Sigmoid colon (tissue), 6 donors: ENCODE measurements at regions not wholly inside any gene's neighbourhood (a gene's known extent, or its start where the extent isn't known, plus 50 kb on each side); places are given as distances from the start of the nearest gene placed in this dataset.
A peak's percentile ranks its signal among the peaks of the same experiment; 100 is the strongest.

Experiments
- DNase-seq: peaks from one replicate; pipeline ENCODE4 v3.0.0-alpha.2; 2019
- H3K27ac ChIP-seq, 4 donors: fragments of 200-600 bp; sonication (generic); one replicate each; pipeline ENCODE4 v1.5.1; 2016 to 2019; ENCODE audit warnings: mild to moderate bottlenecking in 1 of 4
- H3K27me3 ChIP-seq, 3 donors: fragments of 200-600 bp; sonication (generic); one replicate each; pipeline ENCODE4 v1.5.1; 2019; ENCODE audit warnings: mild to moderate bottlenecking in 1 of 3
- H3K36me3 ChIP-seq, 4 donors: fragments of 200-600 bp; sonication (generic); one replicate each; pipeline ENCODE4 v1.5.1; 2016 to 2019
- H3K4me1 ChIP-seq, 4 donors: fragments of 200-600 bp; sonication (generic); one replicate each; pipeline ENCODE4 v1.5.1; 2017 to 2019
- H3K4me3 ChIP-seq, 4 donors: fragments of 200-600 bp; sonication (generic); one replicate each; pipeline ENCODE4 v1.5.1; 2017 to 2019; ENCODE audit warnings: mild to moderate bottlenecking in 2 of 4, moderate library complexity in 1 of 4
- H3K9me3 ChIP-seq, 4 donors: fragments of 200-600 bp in 3 of 4; sonication (generic) in 3 of 4; one replicate each; pipeline versions ENCODE4 v1.5.1 to v1.6.1; 2013 to 2019
- EP300 ChIP-seq, 4 donors: sonication (generic); formaldehyde crosslinking; IDR thresholded peaks; one replicate each; pipeline ENCODE4 v1.6.1; 2017; ENCODE audit warnings: antibody characterized with exemption in 4 of 4
- POLR2A ChIP-seq, 2 donors: fragments of 450-650 bp; IDR thresholded peaks; one replicate each; pipeline ENCODE4 v1.6.1; 2016; ENCODE audit warnings: antibody characterized with exemption in 2 of 2, mild to moderate bottlenecking in 2 of 2, moderate library complexity in 2 of 2
- POLR2AphosphoS5 ChIP-seq, 4 donors: sonication (generic); formaldehyde crosslinking; IDR thresholded peaks; one replicate each; pipeline ENCODE4 v1.6.1; 2017; ENCODE audit warnings: antibody characterized with exemption in 4 of 4
- WGBS, 2 donors: extraction: QIAGEN DNeasy Blood & Tissue Kit; methylation state at CpG; one replicate each; pipeline ENCODE4 v1.1.7; 2013; 5-methylcytosine and 5-hydroxymethylcytosine counted together
- intact Hi-C: fragments of 100-400 bp; cut with DNase I; formaldehyde crosslinking; loops from one replicate; pipeline ENCODE4 v1.15.1; 2023
- TF ChIP-seq, protein P1 (sequence below), 4 experiments: fragments of 450-650 bp in 3 of 4; fragments of 200-600 bp in 1 of 4; IDR thresholded peaks; one replicate each; pipeline ENCODE4 v1.5.1; 2016 to 2019; ENCODE audit warnings: antibody characterized with exemption in 4 of 4, mild to moderate bottlenecking in 3 of 4, moderate library complexity in 2 of 4
- donor health status: healthy with polysubstance abuse.
- donor health status: healthy.

DNA sequence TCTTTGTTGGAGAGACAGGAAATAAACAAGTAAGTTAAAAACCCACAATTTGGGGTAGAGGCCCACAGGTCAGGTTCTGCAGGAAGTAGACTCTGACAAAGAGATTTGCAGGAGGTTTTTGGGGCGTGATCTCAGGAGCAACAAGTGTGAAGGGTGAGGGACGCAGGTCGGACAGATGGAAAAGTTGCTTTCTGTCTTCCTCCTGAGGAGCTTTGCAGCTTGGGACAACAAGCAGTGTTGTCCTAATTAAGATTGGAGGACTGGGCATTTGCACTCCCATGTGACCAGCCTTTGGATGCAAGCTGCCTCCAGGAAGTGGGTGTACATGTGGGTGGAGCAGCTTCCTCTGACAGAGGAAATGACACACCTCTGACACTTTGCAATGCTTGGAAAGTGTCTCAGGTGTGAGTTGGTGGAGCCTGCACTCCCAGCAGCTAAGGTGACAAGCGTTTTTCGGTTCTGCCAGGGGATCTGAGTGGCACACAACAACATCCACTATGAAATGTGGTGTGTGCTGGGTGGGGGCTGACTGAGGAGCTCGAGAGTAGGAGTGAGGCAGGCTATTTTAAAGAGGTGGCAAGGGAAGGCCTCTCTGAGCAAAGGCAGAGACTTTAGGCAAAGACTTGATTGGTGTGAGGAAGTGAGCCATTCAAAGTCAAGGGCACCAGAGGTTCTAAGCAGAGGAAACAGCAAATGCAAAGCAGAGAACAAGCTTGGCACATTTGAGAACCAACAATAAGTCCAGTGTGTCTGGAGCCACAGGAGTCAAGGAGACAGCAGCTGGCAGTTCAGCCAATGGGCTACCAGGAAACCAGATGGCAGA lies 339.8 kb upstream of the GATB start:
- H3K4me3 ChIP-seq: no peak overlapping the region
- intact Hi-C loops: no loop called here
- 51 to 89% methylated on average over 6 of the region's 6 CpGs for WGBS, 2 donors
- no peak for DNase-seq
- no peak overlapping the region for H3K27ac ChIP-seq
- no peaks in the 10 kb centered on the region for H3K9me3 ChIP-seq
- H3K27me3 ChIP-seq: no peaks in the 10 kb centered on the region
- peaks cover 0 to 12% (median 2%) of the 10 kb centered on the region in 4 donors for H3K4me1 ChIP-seq
- no peaks in the 10 kb centered on the region for H3K36me3 ChIP-seq
- no peak for TF ChIP-seq EP300 (IDR thresholded peaks at IDR 0.05)
- TF ChIP-seq, protein P1, sequence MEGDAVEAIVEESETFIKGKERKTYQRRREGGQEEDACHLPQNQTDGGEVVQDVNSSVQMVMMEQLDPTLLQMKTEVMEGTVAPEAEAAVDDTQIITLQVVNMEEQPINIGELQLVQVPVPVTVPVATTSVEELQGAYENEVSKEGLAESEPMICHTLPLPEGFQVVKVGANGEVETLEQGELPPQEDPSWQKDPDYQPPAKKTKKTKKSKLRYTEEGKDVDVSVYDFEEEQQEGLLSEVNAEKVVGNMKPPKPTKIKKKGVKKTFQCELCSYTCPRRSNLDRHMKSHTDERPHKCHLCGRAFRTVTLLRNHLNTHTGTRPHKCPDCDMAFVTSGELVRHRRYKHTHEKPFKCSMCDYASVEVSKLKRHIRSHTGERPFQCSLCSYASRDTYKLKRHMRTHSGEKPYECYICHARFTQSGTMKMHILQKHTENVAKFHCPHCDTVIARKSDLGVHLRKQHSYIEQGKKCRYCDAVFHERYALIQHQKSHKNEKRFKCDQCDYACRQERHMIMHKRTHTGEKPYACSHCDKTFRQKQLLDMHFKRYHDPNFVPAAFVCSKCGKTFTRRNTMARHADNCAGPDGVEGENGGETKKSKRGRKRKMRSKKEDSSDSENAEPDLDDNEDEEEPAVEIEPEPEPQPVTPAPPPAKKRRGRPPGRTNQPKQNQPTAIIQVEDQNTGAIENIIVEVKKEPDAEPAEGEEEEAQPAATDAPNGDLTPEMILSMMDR (IDR thresholded peaks at IDR 0.05): no peak
- TF ChIP-seq POLR2AphosphoS5 (IDR thresholded peaks at IDR 0.05): peak in 1 of 4 donors; percentile 23
- TF ChIP-seq POLR2A (IDR thresholded peaks at IDR 0.05): no peak

DNA sequence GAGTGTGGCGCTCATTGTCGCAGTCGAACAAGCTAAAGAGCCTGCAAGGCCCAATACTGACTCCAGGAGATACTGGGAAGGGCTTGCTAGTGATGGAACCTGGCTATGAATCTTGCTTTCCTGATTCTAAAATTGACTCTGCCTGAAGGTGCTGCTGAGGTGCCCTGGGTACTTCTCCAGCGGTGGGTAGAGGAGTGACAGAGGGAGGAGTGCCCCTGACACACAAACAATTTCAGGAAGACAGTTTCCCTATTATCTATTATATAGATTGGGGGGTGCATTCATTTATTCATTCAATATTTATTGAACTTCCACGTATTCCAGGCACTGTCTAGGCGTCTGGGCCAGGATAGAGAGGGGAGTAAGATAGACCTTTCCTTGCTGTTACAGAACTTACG lies 339.2 kb upstream of the GATB start:
- Histone ChIP-seq H3K27me3 (no peaks in the 10 kb centered on the region), H3K4me3 (no peak overlapping the region), H3K9me3 (no peaks in the 10 kb centered on the region), H3K4me1 (peaks cover 0 to 18% (median 4%) of the 10 kb centered on the region in 4 donors), H3K27ac (no peak overlapping the region), H3K36me3 (no peaks in the 10 kb centered on the region)
- WGBS, 2 donors: 80 to 90% methylated on average over 7 of the region's 7 CpGs
- intact Hi-C loops: no loop called here
- TF ChIP-seq, protein P1 (IDR thresholded peaks at IDR 0.05): no peak
- TF ChIP-seq EP300 (IDR thresholded peaks at IDR 0.05) (no peak), POLR2A (IDR thresholded peaks at IDR 0.05) (no peak), POLR2AphosphoS5 (IDR thresholded peaks at IDR 0.05) (no peak)
- no peak for DNase-seq

DNA sequence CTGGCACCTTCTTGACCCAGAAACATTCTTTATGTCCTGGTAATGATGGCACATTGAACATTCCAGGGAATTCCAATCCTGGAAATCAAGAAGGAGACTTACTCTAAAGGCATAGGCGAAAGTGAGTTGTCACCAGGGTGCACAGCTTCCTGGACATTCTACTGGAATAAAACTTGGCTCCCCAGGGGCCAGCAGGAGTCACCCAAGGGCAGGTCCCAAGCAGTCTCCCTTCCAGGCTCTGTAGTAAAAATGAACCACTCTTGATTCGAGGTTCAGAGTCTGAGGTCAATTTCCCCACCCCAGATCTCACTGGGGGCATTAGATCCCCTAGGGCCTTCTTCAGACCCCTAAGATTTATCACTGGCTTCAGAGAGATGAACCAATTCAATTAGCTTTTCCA lies 338.7 kb upstream of the GATB start:
- H3K4me1 ChIP-seq: peaks cover 0 to 21% (median 5%) of the 10 kb centered on the region in 4 donors
- 78 to 82% methylated on average over 2 of the region's 2 CpGs for WGBS, 2 donors
- no peaks in the 10 kb centered on the region for H3K27me3 ChIP-seq
- intact Hi-C loops: no loop called here
- no peaks in the 10 kb centered on the region for H3K9me3 ChIP-seq
- H3K36me3 ChIP-seq: no peaks in the 10 kb centered on the region
- TF ChIP-seq POLR2AphosphoS5 (IDR thresholded peaks at IDR 0.05): no peak
- H3K27ac ChIP-seq: no peak overlapping the region
- DNase-seq: no peak
- no peak overlapping the region for H3K4me3 ChIP-seq

DNA sequence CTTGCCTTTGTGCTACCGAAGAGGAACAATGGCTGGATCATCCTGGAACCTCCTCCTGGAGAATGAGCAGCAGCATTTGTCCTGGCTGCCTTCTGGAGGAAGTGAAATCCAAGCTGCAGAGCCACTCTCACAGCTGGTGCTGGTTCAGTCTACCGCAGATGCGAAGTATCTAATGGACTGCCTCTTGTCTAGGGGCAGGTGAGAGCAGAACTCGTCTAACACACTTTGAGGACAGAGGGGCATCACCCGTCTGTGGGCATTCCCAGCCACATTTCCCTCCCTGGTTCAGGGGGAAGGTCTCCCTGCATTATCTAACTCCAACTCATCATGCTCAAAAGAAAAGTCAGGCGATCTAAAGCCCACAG lies 338.2 kb upstream of the GATB start:
- Histone ChIP-seq H3K27ac (no peak overlapping the region), H3K9me3 (no peaks in the 10 kb centered on the region), H3K4me1 (peaks cover 0 to 21% (median 6%) of the 10 kb centered on the region in 4 donors), H3K27me3 (no peaks in the 10 kb centered on the region), H3K4me3 (no peak overlapping the region), H3K36me3 (no peaks in the 10 kb centered on the region)
- TF ChIP-seq, protein P1 (IDR thresholded peaks at IDR 0.05): no peak
- TF ChIP-seq POLR2AphosphoS5 (IDR thresholded peaks at IDR 0.05) (no peak), EP300 (IDR thresholded peaks at IDR 0.05) (no peak), POLR2A (IDR thresholded peaks at IDR 0.05) (no peak)
- no peak for DNase-seq
- WGBS, 2 donors: 76 to 85% methylated on average over 6 of the region's 6 CpGs
- intact Hi-C loops: no loop called here

DNA sequence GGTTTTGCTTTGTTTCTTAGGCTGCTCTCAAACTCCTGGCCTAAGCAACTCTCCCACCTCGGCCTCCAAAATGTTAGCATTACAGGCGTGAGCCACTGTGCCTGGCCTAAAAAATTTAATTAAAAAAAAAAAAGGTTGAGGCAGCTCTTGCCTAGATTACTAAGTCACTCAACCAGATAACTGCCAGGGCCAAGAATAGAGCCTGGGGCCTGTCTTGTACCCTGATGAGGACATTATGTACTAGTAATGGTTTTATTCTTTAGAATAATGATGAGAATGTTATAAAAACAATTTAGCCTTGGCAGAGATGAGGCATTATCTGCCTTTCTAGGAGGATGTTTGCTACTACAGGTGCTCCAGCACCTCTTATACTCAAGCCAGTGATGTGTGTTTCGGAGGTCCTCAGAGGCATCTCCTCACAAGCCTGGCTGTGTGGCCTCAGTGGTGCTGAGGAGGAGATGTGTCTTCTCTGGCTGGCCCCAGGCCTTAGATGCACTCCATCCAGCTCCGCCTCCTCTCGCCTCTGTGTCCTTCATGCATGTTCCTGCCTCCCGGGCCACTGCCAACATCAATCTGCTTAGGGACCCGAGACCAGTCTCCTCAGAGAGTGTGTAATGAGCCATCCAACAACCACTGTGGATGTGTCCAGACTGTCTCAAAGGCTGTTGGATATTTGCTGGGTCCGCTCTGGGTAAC lies 337.7 kb upstream of the GATB start:
- DNase-seq: no peak
- WGBS, 2 donors: 95% methylated on average over 8 of the region's 8 CpGs
- TF ChIP-seq POLR2A (IDR thresholded peaks at IDR 0.05) (no peak), EP300 (IDR thresholded peaks at IDR 0.05) (no peak), POLR2AphosphoS5 (IDR thresholded peaks at IDR 0.05) (no peak)
- no peak overlapping the region for H3K4me3 ChIP-seq
- H3K27me3 ChIP-seq: no peaks in the 10 kb centered on the region
- H3K27ac ChIP-seq: no peak overlapping the region
- peaks cover 0 to 21% (median 6%) of the 10 kb centered on the region in 4 donors for H3K4me1 ChIP-seq
- H3K36me3 ChIP-seq: no peaks in the 10 kb centered on the region
- intact Hi-C loops: no loop called here
- no peaks in the 10 kb centered on the region for H3K9me3 ChIP-seq
